Activated naive CD8-positive, alpha-beta T cell treated with anti-CD3 and anti-CD28 coated beads, Interleukin-2, amount 50 U/mL, for 24 hours (primary cell): ENCODE measurements at regions not wholly inside any gene's neighbourhood (a gene's known extent, or its start where the extent isn't known, plus 50 kb on each side); places are given as distances from the start of the nearest gene placed in this dataset.

Source experiments
- ATAC-seq: fragments of 150-1000 bp; cut with Tn5 transposase; one replicate; pipeline ENCODE4 v1.10.0; 2021
- DNase-seq: peaks from one replicate; pipeline ENCODE4 v3.0.0; 2021
- H3K27ac Mint-ChIP-seq: one replicate; pipeline ENCODE4 v1.8.0; 2021; ENCODE audit warnings: mild to moderate bottlenecking, mixed read lengths
- H3K27me3 Mint-ChIP-seq: one replicate; pipeline ENCODE4 v1.8.0; 2021; ENCODE audit warnings: mixed read lengths
- H3K36me3 Mint-ChIP-seq: one replicate; pipeline ENCODE4 v1.8.0; 2021; ENCODE audit warnings: low read depth, mixed read lengths
- H3K4me1 Mint-ChIP-seq: one replicate; pipeline ENCODE4 v1.8.0; 2021; ENCODE audit warnings: mixed read lengths
- H3K4me3 Mint-ChIP-seq: one replicate; pipeline ENCODE4 v1.8.0; 2021; ENCODE audit warnings: mild to moderate bottlenecking, moderate library complexity, mixed read lengths
- H3K9me3 Mint-ChIP-seq: one replicate; pipeline ENCODE4 v1.8.0; 2021; ENCODE audit warnings: mixed read lengths

DNA sequence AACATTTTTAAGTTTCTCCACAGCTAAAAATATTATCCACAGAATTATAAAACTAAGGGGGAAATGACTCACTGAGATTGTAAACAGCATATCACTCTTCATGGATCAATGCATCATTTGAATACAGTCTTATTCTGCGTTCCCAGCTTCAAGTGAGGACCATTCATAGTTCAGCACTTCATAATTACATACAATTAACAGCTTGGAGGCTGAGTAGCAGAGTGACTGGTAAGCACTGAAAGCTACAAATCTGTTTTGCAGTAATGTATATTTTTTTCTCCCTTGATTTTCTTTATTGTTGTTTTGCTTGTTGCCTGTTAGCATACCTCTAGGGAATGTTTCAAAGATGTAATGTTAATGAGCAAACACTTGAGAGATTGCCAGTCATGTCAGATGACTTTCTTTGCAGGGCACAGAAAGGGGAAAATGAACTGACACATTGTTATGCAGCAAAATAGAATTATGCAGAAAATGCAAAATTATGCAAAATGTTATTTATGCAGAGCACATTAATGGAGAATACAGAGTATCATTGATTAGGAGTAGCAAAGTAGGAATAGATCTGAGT is 138.6 kb downstream of the RPS29 start:
- Mint-ChIP-seq H3K4me3 (no peak overlapping the region), H3K4me1 (no peaks in the 10 kb centered on the region), H3K36me3 (no peaks in the 10 kb centered on the region), H3K9me3 (peaks cover 6% of the 10 kb centered on the region), H3K27me3 (peaks cover 13% of the 10 kb centered on the region), H3K27ac (no peak overlapping the region)
- ATAC-seq (no peak), DNase-seq (no peak)

- peaks cover 13% of the 10 kb centered on the region for H3K27me3 Mint-ChIP-seq
- no peaks in the 10 kb centered on the region for H3K36me3 Mint-ChIP-seq
- ATAC-seq (no peak), DNase-seq (no peak)
- H3K27ac Mint-ChIP-seq, result no peak overlapping the region
- H3K4me1 Mint-ChIP-seq, result no peaks in the 10 kb centered on the region
- H3K4me3 Mint-ChIP-seq, result no peak overlapping the region
- H3K9me3 Mint-ChIP-seq, result peaks cover 6% of the 10 kb centered on the region
These were observed 139.4 kb downstream of the RPS29 start for GRCh38 chr14:49446801-49447200.

DNA sequence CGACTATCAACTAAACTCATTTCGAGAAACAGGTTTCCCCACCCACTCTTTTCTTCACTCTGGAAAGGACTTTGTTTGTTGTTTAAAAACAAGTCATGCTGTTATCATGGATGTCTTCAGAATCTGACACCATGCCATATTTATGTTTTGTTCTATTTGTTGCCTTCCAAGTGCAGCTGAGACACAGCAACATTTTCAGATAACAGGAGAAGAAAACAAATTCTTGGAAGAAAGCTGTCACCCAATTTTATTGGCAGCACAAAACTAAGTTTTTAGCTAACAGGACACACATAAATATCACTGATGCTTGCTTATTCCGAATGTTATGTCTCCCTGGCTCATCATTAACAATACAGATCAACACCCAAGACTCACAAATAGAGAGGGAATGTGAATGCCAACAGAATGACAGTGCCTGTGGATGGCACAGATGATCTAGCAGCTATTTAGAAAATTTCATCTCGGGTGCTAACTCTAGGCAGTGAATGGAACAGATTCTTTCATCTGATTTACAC is 147.9 kb downstream of the RPS29 start:
- H3K36me3 Mint-ChIP-seq, result no peaks in the 10 kb centered on the region
- DNase-seq, result no peak
- H3K27me3 Mint-ChIP-seq, result peaks cover 7% of the 10 kb centered on the region
- peaks cover 4% of the 10 kb centered on the region for H3K9me3 Mint-ChIP-seq
- no peak overlapping the region for H3K27ac Mint-ChIP-seq
- H3K4me3 Mint-ChIP-seq, result no peak overlapping the region
- H3K4me1 Mint-ChIP-seq, result no peaks in the 10 kb centered on the region
- ATAC-seq, result no peak

GRCh38 chr14:49428076-49428475 is 158.1 kb downstream of the RPS29 start:
- Mint-ChIP-seq H3K4me1 (no peaks in the 10 kb centered on the region), H3K9me3 (peaks cover 32% of the 10 kb centered on the region), H3K4me3 (no peak overlapping the region), H3K36me3 (peaks cover 2% of the 10 kb centered on the region), H3K27ac (no peak overlapping the region), H3K27me3 (peaks cover 16% of the 10 kb centered on the region)
- no peak for ATAC-seq
- DNase-seq, result no peak

GRCh38 chr14:49427117-49427516 is 159.1 kb downstream of the RPS29 start:
- Mint-ChIP-seq H3K27ac (no peak overlapping the region), H3K9me3 (peaks cover 22% of the 10 kb centered on the region), H3K27me3 (peaks cover 16% of the 10 kb centered on the region), H3K4me3 (no peak overlapping the region), H3K4me1 (no peaks in the 10 kb centered on the region), H3K36me3 (peaks cover 2% of the 10 kb centered on the region)
- ATAC-seq, result no peak
- DNase-seq, result no peak

GRCh38 chr14:49425921-49426320 is 160.3 kb downstream of the RPS29 start:
- no peak overlapping the region for H3K27ac Mint-ChIP-seq
- peaks cover 16% of the 10 kb centered on the region for H3K27me3 Mint-ChIP-seq
- no peaks in the 10 kb centered on the region for H3K4me1 Mint-ChIP-seq
- no peak for ATAC-seq
- DNase-seq, result no peak
- H3K9me3 Mint-ChIP-seq, result peaks cover 12% of the 10 kb centered on the region
- H3K4me3 Mint-ChIP-seq, result no peak overlapping the region
- peaks cover 2% of the 10 kb centered on the region for H3K36me3 Mint-ChIP-seq

GRCh38 chr14:49424436-49425331 is 161.5 kb downstream of the RPS29 start:
- H3K4me1 Mint-ChIP-seq, result peaks cover 5% of the 10 kb centered on the region
- no peaks in the 10 kb centered on the region for H3K36me3 Mint-ChIP-seq
- ATAC-seq (no peak), DNase-seq (no peak)
- no peaks in the 10 kb centered on the region for H3K9me3 Mint-ChIP-seq
- peaks cover 23% of the 10 kb centered on the region for H3K27me3 Mint-ChIP-seq
- H3K4me3 Mint-ChIP-seq, result no peak overlapping the region
- no peak overlapping the region for H3K27ac Mint-ChIP-seq

DNA sequence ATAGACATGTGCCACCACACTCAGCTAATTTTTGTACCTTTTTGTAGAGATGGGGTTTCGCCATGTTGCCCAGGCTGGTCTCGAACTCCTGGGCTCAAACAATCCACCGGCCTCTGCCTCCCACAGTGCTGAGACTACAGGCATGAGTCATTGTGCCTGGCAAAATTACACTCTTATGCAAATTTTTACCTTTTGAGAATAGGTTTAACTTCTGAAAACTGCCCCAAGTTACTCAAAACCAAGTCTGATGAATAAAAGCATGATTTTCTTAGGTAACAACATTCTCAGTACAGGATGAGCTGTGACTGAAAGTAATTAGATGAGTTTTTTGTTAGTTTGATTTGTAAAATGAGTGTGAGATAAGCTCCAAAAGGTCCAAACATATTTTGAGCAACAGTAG is 166.0 kb downstream of the RPS29 start:
- Mint-ChIP-seq H3K27ac (no peak overlapping the region), H3K4me3 (no peak overlapping the region), H3K36me3 (no peaks in the 10 kb centered on the region), H3K4me1 (peaks cover 9% of the 10 kb centered on the region), H3K27me3 (peaks cover 25% of the 10 kb centered on the region), H3K9me3 (no peaks in the 10 kb centered on the region)
- peak; percentile 36 for ATAC-seq
- DNase-seq, result no peak

- peak; percentile 28 for ATAC-seq
- H3K36me3 Mint-ChIP-seq, result no peaks in the 10 kb centered on the region
- peaks cover 9% of the 10 kb centered on the region for H3K4me1 Mint-ChIP-seq
- no peaks in the 10 kb centered on the region for H3K9me3 Mint-ChIP-seq
- H3K4me3 Mint-ChIP-seq, result no peak overlapping the region
- peaks cover 22% of the 10 kb centered on the region for H3K27me3 Mint-ChIP-seq
- DNase-seq, result no peak
- no peak overlapping the region for H3K27ac Mint-ChIP-seq
These were observed 167.4 kb downstream of the RPS29 start for GRCh38 chr14:49418789-49419188.

DNA sequence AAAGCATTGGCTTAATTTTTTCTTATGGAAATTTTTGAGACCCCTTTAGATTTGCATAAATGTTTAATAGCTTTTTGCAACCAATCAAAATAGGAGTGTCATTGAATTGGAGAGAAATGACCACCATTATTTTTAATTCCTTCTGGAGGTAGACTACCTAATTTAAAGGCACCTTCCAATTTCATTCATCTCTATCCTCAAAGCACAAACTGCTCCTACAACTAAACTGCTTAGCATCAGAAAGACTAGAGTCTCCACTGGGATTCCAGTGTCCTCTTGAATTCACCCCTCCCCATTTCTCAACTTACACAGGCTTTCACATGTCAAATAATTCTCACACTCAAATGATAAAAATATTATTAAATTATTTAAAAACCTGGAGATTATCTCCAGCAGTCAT is 168.4 kb downstream of the RPS29 start:
- Mint-ChIP-seq H3K27ac (no peak overlapping the region), H3K27me3 (peaks cover 18% of the 10 kb centered on the region), H3K9me3 (no peaks in the 10 kb centered on the region), H3K36me3 (no peaks in the 10 kb centered on the region), H3K4me1 (peaks cover 9% of the 10 kb centered on the region), H3K4me3 (no peak overlapping the region)
- ATAC-seq (no peak), DNase-seq (no peak)

GRCh38 chr14:49408187-49408933 is 177.8 kb downstream of the RPS29 start:
- H3K36me3 Mint-ChIP-seq, result no peaks in the 10 kb centered on the region
- H3K4me3 Mint-ChIP-seq, result no peak overlapping the region
- DNase-seq (no peak), ATAC-seq (no peak)
- H3K27ac Mint-ChIP-seq, result no peak overlapping the region
- no peaks in the 10 kb centered on the region for H3K9me3 Mint-ChIP-seq
- peaks cover 3% of the 10 kb centered on the region for H3K27me3 Mint-ChIP-seq
- H3K4me1 Mint-ChIP-seq, result no peaks in the 10 kb centered on the region

GRCh38 chr14:49405291-49405690 is 180.9 kb downstream of the RPS29 start:
- peaks cover 3% of the 10 kb centered on the region for H3K27me3 Mint-ChIP-seq
- H3K9me3 Mint-ChIP-seq, result no peaks in the 10 kb centered on the region
- no peak for DNase-seq
- H3K36me3 Mint-ChIP-seq, result no peaks in the 10 kb centered on the region
- ATAC-seq, result no peak
- H3K27ac Mint-ChIP-seq, result no peak overlapping the region
- H3K4me3 Mint-ChIP-seq, result no peak overlapping the region
- no peaks in the 10 kb centered on the region for H3K4me1 Mint-ChIP-seq

DNA sequence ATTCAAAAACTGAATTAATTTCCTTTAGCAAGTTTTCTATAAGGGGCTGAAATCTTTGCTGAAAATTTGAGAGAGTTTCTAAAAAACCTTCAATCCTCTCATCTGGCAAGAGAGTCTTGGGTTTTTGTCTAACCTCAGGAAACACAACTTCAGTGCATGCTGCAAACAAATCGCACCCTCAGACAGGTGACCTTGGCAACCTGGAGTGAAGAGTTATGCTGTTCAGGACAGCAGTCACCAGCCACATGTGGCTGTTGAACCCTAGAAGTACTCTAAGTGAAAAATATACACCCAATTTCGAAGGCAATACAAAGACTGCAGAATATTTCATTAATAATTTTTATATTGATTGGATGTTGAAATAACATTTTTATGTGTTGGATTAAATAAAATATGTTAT is 184.8 kb downstream of the RPS29 start:
- H3K4me1 Mint-ChIP-seq, result no peaks in the 10 kb centered on the region
- H3K27me3 Mint-ChIP-seq, result no peaks in the 10 kb centered on the region
- no peak overlapping the region for H3K27ac Mint-ChIP-seq
- H3K36me3 Mint-ChIP-seq, result no peaks in the 10 kb centered on the region
- DNase-seq (no peak), ATAC-seq (no peak)
- no peaks in the 10 kb centered on the region for H3K9me3 Mint-ChIP-seq
- H3K4me3 Mint-ChIP-seq, result no peak overlapping the region

GRCh38 chr14:49396801-49397200 is 189.4 kb downstream of the RPS29 start:
- H3K4me3 Mint-ChIP-seq, result no peak overlapping the region
- H3K27ac Mint-ChIP-seq, result no peak overlapping the region
- H3K36me3 Mint-ChIP-seq, result no peaks in the 10 kb centered on the region
- H3K27me3 Mint-ChIP-seq, result peaks cover 6% of the 10 kb centered on the region
- H3K9me3 Mint-ChIP-seq, result no peaks in the 10 kb centered on the region
- DNase-seq (no peak), ATAC-seq (no peak)
- no peaks in the 10 kb centered on the region for H3K4me1 Mint-ChIP-seq

DNA sequence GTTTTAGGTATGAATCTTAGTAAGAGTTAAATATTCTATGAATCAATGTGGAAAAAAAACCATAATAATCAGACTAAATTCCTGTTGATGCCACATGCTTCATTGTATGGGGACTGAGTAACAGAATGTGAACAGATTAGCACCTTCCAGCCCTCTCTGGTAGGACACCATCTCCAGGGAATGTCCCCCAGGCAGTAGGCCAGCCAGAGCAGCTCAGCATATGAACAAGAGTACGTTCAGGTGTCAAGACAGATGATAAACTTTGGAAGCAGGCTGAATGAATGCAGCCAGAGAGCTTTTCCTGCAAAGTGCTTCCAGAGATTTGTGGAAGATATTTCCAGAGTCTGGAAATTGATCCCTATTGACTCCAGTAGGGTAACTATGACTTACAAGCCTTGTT is 204.4 kb downstream of the RPS29 start:
- H3K9me3 Mint-ChIP-seq, result peaks cover 13% of the 10 kb centered on the region
- H3K4me3 Mint-ChIP-seq, result no peak overlapping the region
- no peak overlapping the region for H3K27ac Mint-ChIP-seq
- peaks cover 14% of the 10 kb centered on the region for H3K27me3 Mint-ChIP-seq
- ATAC-seq (no peak), DNase-seq (no peak)
- H3K36me3 Mint-ChIP-seq, result peaks cover 2% of the 10 kb centered on the region
- no peaks in the 10 kb centered on the region for H3K4me1 Mint-ChIP-seq
